Middle frontal gyrus (tissue), 1 donor: ENCODE measurements at regions not wholly inside any gene's neighbourhood (a gene's known extent, or its start where the extent isn't known, plus 50 kb on each side); places are given as distances from the start of the nearest gene placed in this dataset.
"Not testable (repeated sequence)": the region's sequence is repeated elsewhere in the genome, so short reads cannot be mapped to it uniquely, and the experiment has no call there.

Source experiments
- DNase-seq: peaks from one replicate; pipeline ENCODE4 v3.0.0-alpha.2; 2015; ENCODE audit warnings: low spot score; ENCODE audit errors: extremely low spot score

DNA sequence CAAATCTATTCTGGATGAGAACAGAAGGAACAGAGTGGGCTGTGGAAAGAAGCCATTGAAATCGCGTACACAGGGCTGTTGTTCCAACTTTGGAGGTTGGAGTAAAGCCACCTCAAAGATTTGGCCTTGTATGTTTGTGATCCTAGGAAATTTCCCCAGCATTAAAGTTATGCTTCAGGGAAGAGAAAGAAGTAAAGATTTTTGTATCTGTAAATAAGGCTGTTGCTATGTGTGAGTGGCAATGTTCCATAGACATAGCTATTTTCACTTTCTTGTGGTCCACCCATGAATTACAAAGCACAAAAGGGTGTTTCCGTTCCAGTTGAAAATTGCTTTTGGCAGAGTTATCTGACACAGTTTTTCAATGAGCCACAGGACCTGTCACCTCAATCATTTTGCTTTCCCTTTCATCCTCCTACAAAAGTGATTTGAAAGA, 321.3 kb downstream of the TFAP2B start:
- DNase-seq = peak; percentile 49

DNA sequence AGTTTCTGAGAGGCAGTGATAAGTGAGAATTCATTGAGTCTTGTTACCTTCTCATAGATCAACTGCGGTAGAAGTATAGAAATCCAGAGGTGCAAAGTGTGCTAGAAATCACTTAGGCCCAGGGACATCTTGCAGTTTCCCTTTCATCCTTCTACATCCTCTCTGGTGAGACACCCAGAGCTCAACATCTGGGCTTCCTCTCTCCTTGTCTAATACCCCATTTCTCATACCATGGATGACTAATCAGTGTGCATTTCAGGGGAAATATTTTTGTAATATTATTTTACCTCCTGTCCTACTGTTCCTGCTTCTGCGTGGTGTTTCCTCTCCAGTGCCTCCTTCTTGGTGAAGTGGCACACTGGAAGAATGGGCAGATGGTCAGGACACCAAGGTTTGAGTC, 322.4 kb downstream of the TFAP2B start:
- no peak for DNase-seq

DNA sequence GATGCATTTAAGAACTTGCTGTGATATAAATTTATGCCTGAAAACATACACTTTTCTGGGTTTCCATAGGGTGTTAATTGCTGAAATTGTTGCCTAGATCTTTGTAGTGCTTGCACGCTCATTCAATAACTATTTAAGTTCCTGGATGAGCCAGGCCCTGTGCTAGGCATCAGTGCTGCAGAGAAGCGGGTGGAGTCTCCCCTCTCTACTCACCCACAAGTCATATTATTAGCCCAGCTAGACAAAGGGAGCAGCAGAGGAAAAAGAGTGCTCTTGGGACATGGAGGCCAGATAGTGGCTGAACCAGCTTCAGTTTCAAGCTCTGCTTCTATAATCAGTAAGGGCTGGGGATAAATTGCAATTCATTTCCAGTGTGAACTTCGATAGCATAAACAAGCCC, 329.1 kb downstream of the TFAP2B start:
- no peak for DNase-seq

DNA sequence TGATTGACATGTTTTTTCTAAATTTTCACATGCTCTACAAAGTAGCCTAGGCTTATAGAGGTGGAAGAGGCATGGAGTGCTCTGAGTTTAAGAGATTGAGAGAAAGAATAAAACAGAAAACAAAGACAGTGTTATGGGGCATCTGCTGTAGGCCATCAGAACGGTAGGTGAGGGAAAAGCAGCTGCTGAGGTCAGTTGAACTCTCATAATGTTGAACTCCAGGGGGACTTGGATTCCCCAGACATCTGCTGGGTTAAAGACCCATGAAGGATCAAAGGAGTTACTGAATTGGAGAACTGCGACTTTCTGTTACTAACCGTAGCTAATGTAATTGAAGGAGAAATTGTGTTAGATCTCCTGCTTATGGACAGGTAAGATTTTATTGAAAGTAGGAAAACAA, 333.9 kb downstream of the TFAP2B start:
- DNase-seq = no peak

DNA sequence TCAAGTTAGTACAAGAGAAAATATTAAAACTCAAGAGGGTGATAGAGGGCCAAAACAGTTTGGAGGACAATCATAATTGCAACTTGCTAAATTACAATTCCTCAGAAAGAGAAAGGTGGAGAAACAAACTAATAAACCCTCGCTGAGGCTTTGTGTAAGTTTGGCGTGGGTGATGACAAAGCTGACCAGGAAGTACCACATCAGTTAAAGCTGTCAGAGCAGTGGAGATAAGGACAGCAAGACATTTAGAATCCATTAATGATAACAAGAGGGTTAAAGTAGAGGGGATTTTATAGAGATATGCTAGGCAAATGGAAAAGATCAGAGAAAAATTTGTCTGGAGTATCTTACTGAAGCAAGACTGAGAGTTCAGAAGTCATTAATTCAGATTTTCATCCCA, 334.4 kb downstream of the TFAP2B start:
- no peak for DNase-seq

DNA sequence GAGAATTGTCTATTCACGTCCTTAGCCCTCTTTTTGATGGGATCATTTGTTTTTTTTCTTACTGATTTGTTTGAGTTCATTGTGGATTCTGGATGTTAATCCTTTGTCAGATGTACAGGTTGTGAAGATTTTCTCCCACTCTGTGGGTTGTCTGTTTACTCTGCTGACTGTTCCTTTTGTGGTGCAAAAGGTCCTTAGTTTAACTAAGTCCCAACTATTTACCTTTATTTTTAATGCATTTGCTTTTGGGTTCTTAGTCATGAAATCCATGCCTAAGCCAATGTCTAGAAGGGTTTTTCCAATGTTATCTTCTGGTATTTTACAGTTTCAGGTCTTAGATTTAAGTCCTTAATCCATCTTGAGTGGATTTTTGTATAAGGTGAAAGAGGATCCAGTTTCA, 336.3 kb downstream of the TFAP2B start:
- DNase-seq = not testable (repeated sequence)

DNA sequence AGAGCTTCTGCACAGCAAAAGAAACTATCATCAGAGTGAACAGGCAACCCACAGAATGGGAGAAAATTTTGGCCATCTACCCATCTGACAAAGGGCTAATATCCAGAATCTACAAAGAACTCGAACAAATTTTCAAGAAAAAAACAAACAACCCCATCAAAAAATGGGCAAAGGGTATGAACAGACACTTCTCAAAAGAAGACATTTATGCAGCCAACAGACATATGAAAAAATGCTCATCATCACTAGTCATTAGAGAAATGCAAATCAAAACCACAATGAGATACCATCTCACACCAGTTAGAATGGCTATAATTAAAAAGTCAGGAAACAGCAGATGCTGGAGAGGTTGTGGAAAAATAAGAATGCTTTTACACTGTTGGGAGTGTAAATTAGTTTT, 340.6 kb downstream of the TFAP2B start:
- DNase-seq = not testable (repeated sequence)

DNA sequence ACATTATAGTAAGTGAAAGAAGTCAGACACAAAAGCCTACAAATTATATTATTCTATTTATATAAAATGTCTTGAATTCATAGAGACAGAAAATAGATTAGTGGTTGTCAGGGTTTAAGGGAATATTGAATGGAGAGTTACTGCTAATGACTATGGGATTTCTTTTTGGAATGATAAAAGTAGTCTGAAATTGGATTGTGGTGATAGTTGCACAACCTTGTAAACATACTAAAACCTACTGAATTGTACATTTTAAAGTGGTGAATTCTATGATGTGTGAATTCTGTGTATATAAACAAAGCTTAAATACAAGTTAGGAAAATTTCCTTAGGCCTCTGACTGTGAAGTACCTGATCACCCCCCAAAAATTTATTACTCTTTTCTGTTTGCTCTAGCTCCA, 343.1 kb downstream of the TFAP2B start:
- no peak for DNase-seq

DNA sequence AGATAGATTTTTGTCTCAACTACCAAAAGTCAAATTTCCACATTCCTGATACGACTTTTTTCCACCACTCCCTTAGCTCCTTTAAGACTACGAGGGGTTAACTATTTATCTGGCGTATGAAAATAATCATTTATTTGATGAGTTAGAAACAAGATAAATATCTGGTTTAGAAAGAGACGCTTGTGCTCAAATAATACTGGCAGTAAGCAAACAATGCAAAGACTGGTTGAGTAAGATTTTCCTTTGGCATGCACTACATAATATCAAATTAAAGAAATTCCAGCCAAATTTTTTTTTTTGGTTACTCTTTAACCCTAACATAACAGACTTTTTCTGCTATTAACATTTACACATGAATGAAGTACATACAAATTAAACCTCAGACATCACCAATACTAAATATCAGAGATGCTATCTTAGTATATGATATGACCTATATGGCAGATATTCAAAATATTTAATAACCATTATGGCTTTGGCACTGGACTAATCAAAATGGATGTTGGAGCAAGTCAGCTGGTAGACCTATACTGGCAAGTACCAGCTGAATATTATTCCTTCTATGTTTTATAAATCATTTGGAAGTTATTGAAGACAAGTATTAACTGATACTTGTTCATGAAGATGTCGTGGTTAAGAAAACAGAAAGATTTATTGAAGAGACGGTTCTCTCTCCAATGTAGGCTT, 345.3 kb downstream of the TFAP2B start:
- DNase-seq = no peak

DNA sequence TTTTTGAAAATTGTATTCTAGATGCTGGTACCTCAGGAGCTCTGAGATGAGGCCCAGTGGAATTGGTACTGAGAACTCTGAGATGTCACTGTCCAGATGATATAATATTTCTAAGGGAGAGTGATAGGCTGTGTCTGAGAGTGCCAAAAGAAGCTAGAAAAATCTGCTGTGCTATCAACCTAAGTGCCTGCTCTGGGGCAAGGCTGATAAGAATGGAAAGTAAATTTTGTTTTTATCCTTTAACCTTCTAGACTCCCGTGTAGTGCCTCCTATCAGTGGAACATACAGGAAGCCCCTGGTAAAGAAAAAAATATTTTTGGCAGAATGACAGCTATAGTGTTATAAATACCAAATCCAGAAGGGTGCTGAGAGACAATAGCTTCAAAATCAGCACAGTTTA, 348.2 kb downstream of the TFAP2B start:
- no peak for DNase-seq

DNA sequence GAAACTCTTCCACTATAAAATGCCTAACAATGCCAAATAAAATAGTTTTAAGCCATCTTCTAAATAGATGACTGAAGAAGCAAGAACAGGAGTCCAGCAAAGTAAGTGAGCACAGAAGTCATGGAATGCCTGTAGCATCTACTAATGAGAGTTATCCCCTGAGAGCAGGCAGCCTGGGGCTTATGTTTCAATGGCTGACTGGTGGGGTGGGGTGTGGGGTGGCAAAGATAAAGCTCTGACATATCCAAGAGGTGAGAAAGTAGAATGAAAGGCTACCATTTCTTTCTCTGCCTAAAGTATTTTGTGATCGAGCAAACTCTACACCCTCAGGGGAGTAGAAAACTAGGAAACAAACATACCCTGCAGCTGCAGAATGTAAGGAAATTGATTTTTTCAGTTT, 348.8 kb downstream of the TFAP2B start:
- no peak for DNase-seq

DNA sequence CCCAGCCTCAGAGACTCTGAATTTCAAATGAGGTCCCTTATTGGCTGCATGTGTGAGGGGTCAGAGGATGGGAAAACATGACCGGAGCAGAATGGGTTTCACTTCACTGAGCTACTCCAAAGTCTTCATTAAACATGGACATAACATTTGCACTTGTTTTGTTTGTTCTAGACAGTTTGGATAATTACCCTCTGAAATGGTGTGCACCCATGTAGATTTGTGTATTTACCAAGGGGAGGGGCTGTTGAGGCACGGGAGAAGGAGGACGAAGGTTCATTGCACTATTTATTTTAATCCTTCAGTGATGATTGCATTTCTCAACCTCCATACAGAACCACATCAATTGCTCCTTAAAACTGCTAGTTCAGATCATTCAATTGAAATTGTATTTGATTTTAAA, 364.2 kb downstream of the TFAP2B start:
- DNase-seq = no peak

DNA sequence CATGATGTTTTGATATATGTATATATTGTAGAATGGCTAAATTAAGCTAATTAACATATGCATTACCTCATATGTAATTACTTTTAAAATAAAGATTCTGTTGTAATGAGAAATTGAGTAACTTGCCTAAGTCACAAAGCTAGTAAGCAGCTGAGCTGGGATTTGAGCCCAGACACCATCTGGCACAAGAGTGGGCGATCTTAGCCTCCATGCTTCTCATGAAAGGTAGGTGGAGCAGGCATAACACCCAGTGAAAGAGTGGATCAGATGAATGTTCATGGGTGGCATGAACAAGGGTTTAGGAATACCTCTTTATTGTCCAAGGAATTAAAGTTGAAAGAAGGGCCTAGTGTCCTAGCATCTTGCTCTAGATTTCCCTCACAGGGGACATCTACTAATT, 365.4 kb downstream of the TFAP2B start:
- DNase-seq = no peak

DNA sequence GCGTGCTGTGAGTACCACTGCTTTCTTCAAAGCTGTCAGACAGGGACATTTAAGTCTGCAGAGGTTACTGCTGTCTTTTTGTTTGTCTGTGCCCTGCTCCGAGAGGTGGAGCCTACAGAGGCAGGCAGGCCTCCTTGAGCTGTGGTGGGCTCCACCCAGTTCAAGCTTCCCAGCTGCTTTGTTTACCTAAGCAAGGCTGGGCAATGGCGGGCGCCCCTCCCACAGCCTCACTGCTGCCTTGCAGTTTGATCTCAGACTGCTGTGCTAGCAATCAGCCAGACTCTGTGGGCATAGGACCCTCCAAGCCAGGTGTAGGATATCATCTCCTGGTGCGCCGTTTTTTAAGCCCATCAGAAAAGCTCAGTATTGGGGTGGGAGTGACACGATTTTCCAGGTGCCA, 374.5 kb downstream of the TFAP2B start:
- not testable (repeated sequence) for DNase-seq

DNA sequence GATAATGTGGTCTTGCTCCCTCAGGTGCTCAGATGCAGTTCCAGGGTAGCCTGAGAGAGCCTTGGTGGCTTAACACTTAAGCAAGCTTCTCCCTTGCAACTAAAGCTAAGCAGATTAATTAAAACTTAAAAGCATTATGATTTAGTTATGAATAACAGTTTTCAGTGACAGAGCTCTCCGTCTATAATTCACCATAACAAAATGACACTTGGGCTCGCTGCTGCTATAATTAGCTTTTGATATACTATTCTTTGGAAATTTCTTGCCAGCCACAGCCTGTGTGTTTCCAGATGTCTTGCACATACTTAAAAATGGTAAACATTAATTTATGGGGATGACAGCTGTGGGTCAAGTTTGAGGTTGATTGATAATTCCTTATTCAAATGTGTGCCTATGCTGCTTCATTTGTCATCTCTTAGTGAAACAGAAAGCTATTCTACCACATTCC, 380.5 kb downstream of the TFAP2B start:
- DNase-seq = no peak

DNA sequence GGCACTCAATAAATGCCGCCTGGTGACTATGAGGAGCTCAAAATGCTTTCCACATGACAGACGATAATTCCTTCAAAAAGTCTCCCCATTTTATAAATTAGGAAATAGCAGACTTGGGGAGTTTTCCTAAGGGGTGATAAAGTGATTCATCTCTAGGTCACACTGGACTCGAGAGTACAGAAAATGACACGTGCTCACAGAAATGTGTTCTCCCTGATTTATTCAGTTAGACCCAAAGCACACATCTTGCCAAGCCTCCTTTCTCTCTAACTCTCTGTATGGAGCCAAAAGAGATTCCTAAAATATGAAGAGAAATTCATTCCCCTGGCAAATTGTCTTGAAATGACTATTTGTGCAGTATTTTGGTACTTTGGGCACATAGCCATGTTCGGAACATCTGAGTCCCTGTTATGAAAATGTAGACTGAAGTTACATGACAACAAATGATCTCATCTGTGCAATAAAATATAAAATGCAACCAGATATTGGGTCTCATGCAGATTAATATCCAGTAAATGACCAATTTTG, 381.1 kb downstream of the TFAP2B start:
- no peak for DNase-seq

DNA sequence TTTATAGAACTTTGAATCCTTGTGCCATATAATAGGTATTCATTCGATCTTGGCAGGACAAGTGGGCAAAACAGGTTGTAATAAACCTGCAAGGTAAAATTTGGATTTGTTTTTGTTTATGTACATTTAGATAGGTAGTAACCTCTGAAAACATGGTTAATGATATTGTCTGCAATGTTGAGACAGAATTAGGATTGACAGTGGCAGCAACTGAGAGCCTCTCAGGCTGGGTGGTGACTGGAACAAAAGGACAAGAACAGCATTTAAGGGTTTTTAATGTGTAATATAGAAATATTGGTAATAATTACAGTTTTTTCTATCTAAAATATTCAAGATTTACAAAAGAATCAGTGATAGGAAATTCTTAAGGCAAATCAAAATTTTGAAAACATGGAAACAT, 382.0 kb downstream of the TFAP2B start:
- DNase-seq = no peak

DNA sequence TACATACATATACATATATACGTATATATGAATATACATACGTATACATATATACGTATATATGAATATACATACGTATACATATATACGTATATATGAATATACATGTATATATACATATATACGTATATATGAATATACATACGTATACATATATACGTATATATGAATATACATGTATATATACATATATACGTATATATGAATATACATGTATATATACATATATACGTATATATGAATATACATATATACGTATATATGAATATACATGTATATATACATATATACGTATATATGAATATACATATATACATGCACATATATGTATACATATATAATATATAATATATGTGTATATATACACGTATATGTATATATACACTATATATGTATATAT, 384.0 kb downstream of the TFAP2B start:
- not testable (repeated sequence) for DNase-seq

DNA sequence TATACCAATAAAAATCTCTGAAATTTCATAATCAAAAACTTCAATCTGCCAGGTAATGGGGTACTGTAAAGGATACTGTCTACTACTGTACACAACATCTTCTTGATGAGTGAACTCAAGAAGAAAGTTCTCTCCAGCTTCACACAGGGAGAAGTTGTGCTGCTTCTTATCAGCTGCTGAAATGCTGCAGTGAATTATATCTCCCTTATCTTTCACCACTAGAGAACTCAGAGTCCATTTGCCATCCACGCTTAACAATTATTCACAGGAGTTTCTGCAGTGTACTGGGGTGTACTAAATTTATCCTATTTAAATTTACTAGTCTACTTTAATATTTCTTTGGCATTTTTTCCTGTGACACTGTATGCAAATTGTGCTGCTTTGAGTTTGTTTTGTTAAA, 384.8 kb downstream of the TFAP2B start:
- no peak for DNase-seq

DNA sequence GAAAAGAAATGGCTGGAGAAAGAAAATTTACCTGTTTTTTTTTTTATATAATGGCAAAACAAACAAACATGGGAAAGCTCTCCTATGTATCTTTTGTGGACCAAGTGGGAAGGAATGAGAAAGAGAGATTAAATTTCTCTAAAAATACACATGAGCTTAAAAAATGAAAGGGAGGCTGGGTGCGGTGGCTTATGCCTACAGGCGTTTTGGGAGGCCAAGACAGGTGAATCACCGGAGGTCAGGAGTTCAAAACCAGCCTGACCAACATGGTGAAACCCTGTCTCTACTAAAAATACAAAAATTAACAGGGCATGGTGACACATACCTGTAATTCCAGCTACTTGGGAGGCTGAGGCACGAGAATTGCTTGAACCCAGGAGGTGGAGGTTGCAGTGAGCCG, 388.0 kb downstream of the TFAP2B start:
- not testable (repeated sequence) for DNase-seq

DNA sequence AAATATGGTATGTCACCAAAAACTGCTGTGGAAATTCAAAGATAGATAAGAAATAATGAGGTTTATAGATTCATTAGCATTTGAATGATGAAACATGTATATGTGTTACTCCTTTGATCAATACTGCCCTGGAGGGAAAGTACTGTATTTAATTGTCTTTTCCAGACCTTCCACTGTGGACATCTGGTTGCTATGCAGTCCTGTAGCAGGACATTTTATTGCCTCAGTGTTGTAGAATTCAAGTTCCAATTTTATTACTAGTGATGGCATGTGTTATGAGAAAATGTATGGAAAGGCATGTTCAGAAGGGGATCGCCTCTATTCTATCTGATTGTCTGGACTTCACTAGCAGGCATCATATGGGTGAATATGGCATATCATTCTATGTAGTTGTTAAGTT, 391.0 kb downstream of the TFAP2B start:
- DNase-seq = no peak

DNA sequence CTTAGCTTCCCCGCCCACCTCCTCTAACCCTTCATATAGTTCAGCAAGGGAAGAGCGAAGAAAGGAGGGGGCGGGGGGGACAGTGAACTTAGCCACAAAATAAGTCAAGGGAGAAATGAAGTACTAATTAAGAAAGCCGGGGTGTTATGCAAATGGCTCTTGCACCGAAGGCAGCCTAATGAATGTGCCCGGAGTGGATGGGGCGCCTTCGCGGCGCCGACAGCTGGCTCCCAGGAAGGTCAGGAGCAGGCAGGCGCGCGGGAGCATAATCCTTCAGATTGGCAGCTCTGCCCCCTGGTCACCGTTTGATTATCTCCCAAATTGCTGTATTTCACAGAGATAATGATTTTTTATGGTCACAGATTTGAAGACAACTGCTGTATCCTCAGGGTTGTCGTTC, 395.1 kb downstream of the TFAP2B start:
- no peak for DNase-seq

DNA sequence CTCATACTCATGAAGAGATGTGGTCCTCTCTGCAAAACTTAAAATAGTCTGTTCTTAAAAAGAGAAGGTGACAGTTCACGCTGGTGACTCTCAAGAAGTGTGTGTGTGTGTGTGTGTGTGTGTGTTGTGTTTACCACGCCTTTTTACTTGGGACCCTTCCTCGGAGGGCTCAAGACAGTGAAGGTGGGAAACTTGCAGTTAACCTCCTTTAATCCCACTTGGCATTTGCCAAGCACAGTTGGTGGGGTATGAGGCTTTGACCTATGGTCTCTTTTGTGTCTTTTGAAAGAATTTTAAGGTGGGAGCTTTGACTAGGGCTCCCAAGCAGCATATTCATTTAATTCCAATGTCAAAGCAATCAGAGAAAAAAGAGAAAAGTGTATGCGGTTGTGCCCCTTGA, 395.8 kb downstream of the TFAP2B start:
- DNase-seq = no peak

DNA sequence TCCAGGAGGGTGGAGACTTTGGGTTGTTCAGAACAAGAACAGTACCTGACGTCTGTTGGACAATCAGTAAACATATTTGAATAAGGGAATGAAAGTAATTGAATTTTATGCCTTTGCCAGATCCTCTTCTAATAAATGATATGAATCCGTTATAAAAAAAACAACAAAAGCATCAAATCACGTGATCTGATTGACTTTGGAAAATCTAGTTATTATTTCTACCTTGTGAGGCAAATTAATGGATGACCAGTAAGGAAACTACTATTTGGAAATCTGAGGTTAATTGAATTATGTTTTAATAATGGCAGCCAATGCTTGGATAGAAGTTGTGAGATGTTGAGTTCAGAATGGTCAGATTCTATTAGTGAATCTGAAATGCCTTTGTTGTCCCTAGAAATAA, 399.5 kb downstream of the TFAP2B start:
- no peak for DNase-seq
